ENCODE measurements at regions not wholly inside any gene's neighbourhood (a gene's known extent, or its start where the extent isn't known, plus 50 kb on each side); places are given as distances from the start of the nearest gene placed in this dataset.

GRCh38 chr13:109357751-109358471 is 428.5 kb downstream of the IRS2 start:
- TF ChIP-seq CTCF (IDR thresholded peaks at IDR 0.05): no peak
- TF ChIP-seq EP300 (IDR thresholded peaks at IDR 0.05): no peak
- no peak for TF ChIP-seq POLR2AphosphoS5 (IDR thresholded peaks at IDR 0.05)
- no peak for TF ChIP-seq POLR2A (IDR thresholded peaks at IDR 0.05)

Measured in gastroesophageal sphincter (tissue), 3 donors.